ENCODE measurements at regions not wholly inside any gene's neighbourhood (a gene's known extent, or its start where the extent isn't known, plus 50 kb on each side); places are given as distances from the start of the nearest gene placed in this dataset.
"Not testable (repeated sequence)": the region's sequence is repeated elsewhere in the genome, so short reads cannot be mapped to it uniquely, and the experiment has no call there.

- H3K4me3 ChIP-seq (ENCODE audit: low read length), result no peak overlapping the region
- no peak overlapping the region for H3K27ac ChIP-seq (ENCODE audit: low read length)
- no peaks in the 10 kb centered on the region for H3K4me1 ChIP-seq (ENCODE audit: control insufficient read depth, low read depth, low read length)
- no peaks in the 10 kb centered on the region for H3K27me3 ChIP-seq (ENCODE audit: control insufficient read depth, insufficient read depth, low read length)
- H3K36me3 ChIP-seq (ENCODE audit: control insufficient read depth, low read depth, low read length), result no peaks in the 10 kb centered on the region
- no peaks in the 10 kb centered on the region for H3K9me3 ChIP-seq (ENCODE audit: control insufficient read depth, low read depth, low read length)
- H3K9ac ChIP-seq (ENCODE audit: low read length), result no peak overlapping the region
These were observed 174.6 kb downstream of the SPRY2 start for GRCh38 chr13:80166352-80166751.

GRCh38 chr13:80164462-80164861 is 176.5 kb downstream of the SPRY2 start:
- no peaks in the 10 kb centered on the region for H3K4me1 ChIP-seq (ENCODE audit: control insufficient read depth, low read depth, low read length)
- H3K9me3 ChIP-seq (ENCODE audit: control insufficient read depth, low read depth, low read length), result no peaks in the 10 kb centered on the region
- no peak overlapping the region for H3K9ac ChIP-seq (ENCODE audit: low read length)
- H3K27me3 ChIP-seq (ENCODE audit: control insufficient read depth, insufficient read depth, low read length), result no peaks in the 10 kb centered on the region
- H3K36me3 ChIP-seq (ENCODE audit: control insufficient read depth, low read depth, low read length), result no peaks in the 10 kb centered on the region
- H3K27ac ChIP-seq (ENCODE audit: low read length), result no peak overlapping the region
- no peak overlapping the region for H3K4me3 ChIP-seq (ENCODE audit: low read length)

GRCh38 chr13:80161896-80162295 is 179.0 kb downstream of the SPRY2 start:
- Histone ChIP-seq H3K4me1 (ENCODE audit: control insufficient read depth, low read depth, low read length) (no peaks in the 10 kb centered on the region), H3K9ac (ENCODE audit: low read length) (no peak overlapping the region), H3K36me3 (ENCODE audit: control insufficient read depth, low read depth, low read length) (no peaks in the 10 kb centered on the region), H3K4me3 (ENCODE audit: low read length) (no peak overlapping the region), H3K27me3 (ENCODE audit: control insufficient read depth, insufficient read depth, low read length) (no peaks in the 10 kb centered on the region), H3K9me3 (ENCODE audit: control insufficient read depth, low read depth, low read length) (no peaks in the 10 kb centered on the region), H3K27ac (ENCODE audit: low read length) (no peak overlapping the region)

- Histone ChIP-seq H3K27ac (ENCODE audit: low read length) (no peak overlapping the region), H3K4me3 (ENCODE audit: low read length) (no peak overlapping the region), H3K36me3 (ENCODE audit: control insufficient read depth, low read depth, low read length) (no peaks in the 10 kb centered on the region), H3K9ac (ENCODE audit: low read length) (no peak overlapping the region), H3K9me3 (ENCODE audit: control insufficient read depth, low read depth, low read length) (no peaks in the 10 kb centered on the region), H3K4me1 (ENCODE audit: control insufficient read depth, low read depth, low read length) (no peaks in the 10 kb centered on the region), H3K27me3 (ENCODE audit: control insufficient read depth, insufficient read depth, low read length) (no peaks in the 10 kb centered on the region)
These were observed 179.7 kb downstream of the SPRY2 start for GRCh38 chr13:80161219-80161618.

- no peak overlapping the region for H3K27ac ChIP-seq (ENCODE audit: low read length)
- H3K9ac ChIP-seq (ENCODE audit: low read length), result no peak overlapping the region
- H3K9me3 ChIP-seq (ENCODE audit: control insufficient read depth, low read depth, low read length), result no peaks in the 10 kb centered on the region
- H3K36me3 ChIP-seq (ENCODE audit: control insufficient read depth, low read depth, low read length), result no peaks in the 10 kb centered on the region
- H3K27me3 ChIP-seq (ENCODE audit: control insufficient read depth, insufficient read depth, low read length), result no peaks in the 10 kb centered on the region
- H3K4me3 ChIP-seq (ENCODE audit: low read length), result no peak overlapping the region
- H3K4me1 ChIP-seq (ENCODE audit: control insufficient read depth, low read depth, low read length), result no peaks in the 10 kb centered on the region
These were observed 180.8 kb downstream of the SPRY2 start for GRCh38 chr13:80160110-80160509.

- Histone ChIP-seq H3K9ac (ENCODE audit: low read length) (no peak overlapping the region), H3K9me3 (ENCODE audit: control insufficient read depth, low read depth, low read length) (no peaks in the 10 kb centered on the region), H3K36me3 (ENCODE audit: control insufficient read depth, low read depth, low read length) (no peaks in the 10 kb centered on the region), H3K27ac (ENCODE audit: low read length) (no peak overlapping the region), H3K4me1 (ENCODE audit: control insufficient read depth, low read depth, low read length) (no peaks in the 10 kb centered on the region), H3K4me3 (ENCODE audit: low read length) (no peak overlapping the region), H3K27me3 (ENCODE audit: control insufficient read depth, insufficient read depth, low read length) (no peaks in the 10 kb centered on the region)
These were observed 183.5 kb downstream of the SPRY2 start for GRCh38 chr13:80157261-80157932.

GRCh38 chr13:80152142-80152541 is 188.8 kb downstream of the SPRY2 start:
- H3K36me3 ChIP-seq (ENCODE audit: control insufficient read depth, low read depth, low read length), result not testable (repeated sequence)

GRCh38 chr13:80151016-80151415 is 189.9 kb downstream of the SPRY2 start:
- no peak overlapping the region for H3K9ac ChIP-seq (ENCODE audit: low read length)
- H3K4me3 ChIP-seq (ENCODE audit: low read length), result no peak overlapping the region
- peaks cover 3% of the 10 kb centered on the region for H3K4me1 ChIP-seq (ENCODE audit: control insufficient read depth, low read depth, low read length)
- no peaks in the 10 kb centered on the region for H3K27me3 ChIP-seq (ENCODE audit: control insufficient read depth, insufficient read depth, low read length)
- no peak overlapping the region for H3K27ac ChIP-seq (ENCODE audit: low read length)
- no peaks in the 10 kb centered on the region for H3K9me3 ChIP-seq (ENCODE audit: control insufficient read depth, low read depth, low read length)
- H3K36me3 ChIP-seq (ENCODE audit: control insufficient read depth, low read depth, low read length), result no peaks in the 10 kb centered on the region

More at GRCh38 chr13:80152142-80152541, 188.8 kb downstream of the SPRY2 start:
- H3K27ac ChIP-seq (ENCODE audit: low read length); H3K9ac ChIP-seq (ENCODE audit: low read length); H3K4me3 ChIP-seq (ENCODE audit: low read length); H3K27me3 ChIP-seq (ENCODE audit: control insufficient read depth, insufficient read depth, low read length); H3K9me3 ChIP-seq (ENCODE audit: control insufficient read depth, low read depth, low read length); H3K4me1 ChIP-seq (ENCODE audit: control insufficient read depth, low read depth, low read length): not testable (repeated sequence)

- H3K9me3 ChIP-seq (ENCODE audit: control insufficient read depth, low read depth, low read length), result no peaks in the 10 kb centered on the region
- no peak overlapping the region for H3K9ac ChIP-seq (ENCODE audit: low read length)
- H3K4me3 ChIP-seq (ENCODE audit: low read length), result no peak overlapping the region
- H3K27me3 ChIP-seq (ENCODE audit: control insufficient read depth, insufficient read depth, low read length), result no peaks in the 10 kb centered on the region
- H3K27ac ChIP-seq (ENCODE audit: low read length), result no peak overlapping the region
- no peaks in the 10 kb centered on the region for H3K36me3 ChIP-seq (ENCODE audit: control insufficient read depth, low read depth, low read length)
- peaks cover 3% of the 10 kb centered on the region for H3K4me1 ChIP-seq (ENCODE audit: control insufficient read depth, low read depth, low read length)
These were observed 191.2 kb downstream of the SPRY2 start for GRCh38 chr13:80149736-80150135.

GRCh38 chr13:80145171-80145690 is 195.7 kb downstream of the SPRY2 start:
- no peak overlapping the region for H3K27ac ChIP-seq (ENCODE audit: low read length)
- H3K36me3 ChIP-seq (ENCODE audit: control insufficient read depth, low read depth, low read length), result no peaks in the 10 kb centered on the region
- no peak overlapping the region for H3K4me3 ChIP-seq (ENCODE audit: low read length)
- no peaks in the 10 kb centered on the region for H3K9me3 ChIP-seq (ENCODE audit: control insufficient read depth, low read depth, low read length)
- no peak overlapping the region for H3K9ac ChIP-seq (ENCODE audit: low read length)
- no peaks in the 10 kb centered on the region for H3K27me3 ChIP-seq (ENCODE audit: control insufficient read depth, insufficient read depth, low read length)
- peaks cover 5% of the 10 kb centered on the region for H3K4me1 ChIP-seq (ENCODE audit: control insufficient read depth, low read depth, low read length)

GRCh38 chr13:80144493-80144892 is 196.4 kb downstream of the SPRY2 start:
- Histone ChIP-seq H3K9me3 (ENCODE audit: control insufficient read depth, low read depth, low read length) (no peaks in the 10 kb centered on the region), H3K36me3 (ENCODE audit: control insufficient read depth, low read depth, low read length) (no peaks in the 10 kb centered on the region), H3K4me1 (ENCODE audit: control insufficient read depth, low read depth, low read length) (peaks cover 5% of the 10 kb centered on the region), H3K27me3 (ENCODE audit: control insufficient read depth, insufficient read depth, low read length) (no peaks in the 10 kb centered on the region), H3K4me3 (ENCODE audit: low read length) (no peak overlapping the region), H3K9ac (ENCODE audit: low read length) (no peak overlapping the region), H3K27ac (ENCODE audit: low read length) (no peak overlapping the region)

GRCh38 chr13:80141123-80141849 is 199.6 kb downstream of the SPRY2 start:
- Histone ChIP-seq H3K36me3 (ENCODE audit: control insufficient read depth, low read depth, low read length) (no peaks in the 10 kb centered on the region), H3K27me3 (ENCODE audit: control insufficient read depth, insufficient read depth, low read length) (no peaks in the 10 kb centered on the region), H3K9ac (ENCODE audit: low read length) (no peak overlapping the region), H3K4me1 (ENCODE audit: control insufficient read depth, low read depth, low read length) (peaks cover 5% of the 10 kb centered on the region), H3K9me3 (ENCODE audit: control insufficient read depth, low read depth, low read length) (no peaks in the 10 kb centered on the region), H3K27ac (ENCODE audit: low read length) (no peak overlapping the region), H3K4me3 (ENCODE audit: low read length) (no peak overlapping the region)
